Endothelial cell (in vitro differentiated cells): ENCODE measurements at regions not wholly inside any gene's neighbourhood (a gene's known extent, or its start where the extent isn't known, plus 50 kb on each side); places are given as distances from the start of the nearest gene placed in this dataset.

Experiments used
- DNase-seq: peaks from one replicate; pipeline ENCODE4 v3.0.0; 2021; ENCODE audit warnings: low spot score
- H3K27ac Mint-ChIP-seq: one replicate; pipeline ENCODE4 v1.8.0; 2021; ENCODE audit warnings: mixed read lengths, inconsistent platforms; ENCODE audit not compliant: unreplicated experiment
- H3K27me3 Mint-ChIP-seq: one replicate; pipeline ENCODE4 v1.8.0; 2021; ENCODE audit warnings: mild to moderate bottlenecking, moderate library complexity, mixed read lengths, inconsistent platforms; ENCODE audit not compliant: unreplicated experiment
- H3K36me3 Mint-ChIP-seq: one replicate; pipeline ENCODE4 v1.8.0; 2021; ENCODE audit warnings: mild to moderate bottlenecking, low read depth, mixed read lengths, inconsistent platforms; ENCODE audit not compliant: unreplicated experiment
- H3K4me1 Mint-ChIP-seq: one replicate; pipeline ENCODE4 v1.8.0; 2021; ENCODE audit warnings: mild to moderate bottlenecking, mixed read lengths, inconsistent platforms; ENCODE audit not compliant: unreplicated experiment
- H3K4me3 Mint-ChIP-seq: one replicate; pipeline ENCODE4 v1.8.0; 2021; ENCODE audit warnings: mild to moderate bottlenecking, mixed read lengths, inconsistent platforms; ENCODE audit not compliant: unreplicated experiment
- H3K9me3 Mint-ChIP-seq: one replicate; pipeline ENCODE4 v1.8.0; 2021; ENCODE audit warnings: mixed read lengths, inconsistent platforms; ENCODE audit not compliant: unreplicated experiment
- TF ChIP-seq, protein P1 (sequence below): fragments of 200-600 bp; sonication (generic); IDR thresholded peaks from one replicate; pipeline ENCODE4 v1.5.0; 2021; ENCODE audit warnings: antibody characterized with exemption; ENCODE audit not compliant: unreplicated experiment

DNA sequence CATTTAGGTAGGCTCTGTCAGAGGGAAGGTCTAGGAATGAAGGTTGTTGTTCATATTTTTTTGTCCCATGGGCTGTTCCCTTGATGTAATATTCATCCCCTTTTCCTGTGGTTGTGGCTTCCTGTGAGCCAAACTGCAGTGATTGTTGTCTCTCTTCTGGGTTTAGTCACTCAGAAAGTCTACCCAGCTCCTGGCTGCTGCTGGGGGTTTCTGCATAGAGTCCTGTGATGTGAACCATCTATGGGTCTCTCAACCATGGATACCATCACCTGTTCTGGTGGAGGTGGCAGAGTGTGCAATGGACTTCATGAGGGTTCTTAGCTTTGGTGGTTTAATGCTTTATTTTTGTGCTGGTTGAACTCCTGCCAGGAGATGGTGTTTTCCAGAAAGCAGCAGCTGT, 122.8 kb downstream of the ZC4H2 start:
- no peaks in the 10 kb centered on the region for H3K4me1 Mint-ChIP-seq
- no peaks in the 10 kb centered on the region for H3K36me3 Mint-ChIP-seq
- H3K27ac Mint-ChIP-seq: no peak overlapping the region
- H3K27me3 Mint-ChIP-seq: no peaks in the 10 kb centered on the region
- TF ChIP-seq, protein P1, sequence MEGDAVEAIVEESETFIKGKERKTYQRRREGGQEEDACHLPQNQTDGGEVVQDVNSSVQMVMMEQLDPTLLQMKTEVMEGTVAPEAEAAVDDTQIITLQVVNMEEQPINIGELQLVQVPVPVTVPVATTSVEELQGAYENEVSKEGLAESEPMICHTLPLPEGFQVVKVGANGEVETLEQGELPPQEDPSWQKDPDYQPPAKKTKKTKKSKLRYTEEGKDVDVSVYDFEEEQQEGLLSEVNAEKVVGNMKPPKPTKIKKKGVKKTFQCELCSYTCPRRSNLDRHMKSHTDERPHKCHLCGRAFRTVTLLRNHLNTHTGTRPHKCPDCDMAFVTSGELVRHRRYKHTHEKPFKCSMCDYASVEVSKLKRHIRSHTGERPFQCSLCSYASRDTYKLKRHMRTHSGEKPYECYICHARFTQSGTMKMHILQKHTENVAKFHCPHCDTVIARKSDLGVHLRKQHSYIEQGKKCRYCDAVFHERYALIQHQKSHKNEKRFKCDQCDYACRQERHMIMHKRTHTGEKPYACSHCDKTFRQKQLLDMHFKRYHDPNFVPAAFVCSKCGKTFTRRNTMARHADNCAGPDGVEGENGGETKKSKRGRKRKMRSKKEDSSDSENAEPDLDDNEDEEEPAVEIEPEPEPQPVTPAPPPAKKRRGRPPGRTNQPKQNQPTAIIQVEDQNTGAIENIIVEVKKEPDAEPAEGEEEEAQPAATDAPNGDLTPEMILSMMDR: no peak
- no peak overlapping the region for H3K4me3 Mint-ChIP-seq
- no peaks in the 10 kb centered on the region for H3K9me3 Mint-ChIP-seq
- no peak for DNase-seq

DNA sequence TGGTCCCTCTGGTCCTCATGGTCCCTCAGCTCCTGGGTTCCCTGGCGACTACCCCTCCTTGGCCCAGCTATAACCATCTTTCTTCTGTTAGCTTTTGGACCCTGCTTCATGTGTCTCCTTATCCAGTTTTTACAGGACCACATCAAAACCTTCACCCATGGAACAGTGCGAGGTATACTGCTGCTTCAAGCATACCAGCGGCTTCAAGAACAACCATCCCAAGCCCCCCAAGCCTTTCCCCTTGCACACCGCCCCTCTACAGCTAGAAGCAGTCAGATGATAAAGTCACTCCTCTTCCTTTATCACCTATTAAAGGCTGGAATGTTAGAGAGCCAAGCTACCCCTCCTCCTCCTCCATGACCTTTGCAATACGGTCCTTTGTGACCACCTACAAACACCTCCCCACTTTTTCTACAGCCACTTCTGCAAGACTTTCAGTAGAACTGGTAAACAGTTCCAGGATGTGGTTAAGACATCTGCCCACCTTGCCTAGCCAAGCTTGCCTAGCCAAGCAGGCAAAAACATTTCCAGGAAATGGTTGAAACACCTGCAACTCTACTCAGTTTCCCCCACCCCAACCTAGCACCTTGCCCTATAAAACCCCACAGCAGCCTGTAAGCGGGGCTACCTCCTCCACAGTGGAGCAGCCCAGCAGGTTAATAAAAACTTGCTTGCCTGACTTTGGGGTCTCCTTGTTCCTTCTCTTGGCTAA, 125.7 kb downstream of the ZC4H2 start:
- TF ChIP-seq, protein P1: no peak
- no peak overlapping the region for H3K27ac Mint-ChIP-seq
- no peaks in the 10 kb centered on the region for H3K36me3 Mint-ChIP-seq
- H3K9me3 Mint-ChIP-seq: no peaks in the 10 kb centered on the region
- H3K4me1 Mint-ChIP-seq: no peaks in the 10 kb centered on the region
- no peak overlapping the region for H3K4me3 Mint-ChIP-seq
- no peaks in the 10 kb centered on the region for H3K27me3 Mint-ChIP-seq
- no peak for DNase-seq

DNA sequence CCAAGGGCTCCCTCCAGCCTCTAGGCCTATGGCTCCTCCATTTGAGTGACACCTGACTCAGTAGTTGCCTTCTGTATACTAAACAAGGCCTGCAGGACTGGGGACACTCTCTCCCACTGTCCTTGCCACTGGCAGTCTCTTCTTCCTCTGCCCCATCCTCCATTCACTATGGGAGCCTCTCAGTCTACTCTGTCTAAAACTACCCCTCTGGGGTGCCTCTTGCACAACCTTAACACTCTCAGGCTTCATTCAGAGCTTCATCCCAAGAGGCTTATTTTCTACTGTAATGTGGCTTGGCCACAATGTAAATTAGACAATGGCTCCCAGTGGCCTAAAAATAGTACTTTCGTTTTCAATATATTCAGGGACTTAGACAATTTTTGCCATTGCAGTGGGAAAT, 133.0 kb downstream of the ZC4H2 start:
- no peak for DNase-seq
- Mint-ChIP-seq H3K4me3 (no peak overlapping the region), H3K4me1 (peaks cover 7% of the 10 kb centered on the region), H3K36me3 (no peaks in the 10 kb centered on the region), H3K27ac (no peak overlapping the region), H3K27me3 (peaks cover 2% of the 10 kb centered on the region), H3K9me3 (no peaks in the 10 kb centered on the region)
- TF ChIP-seq, protein P1: no peak

DNA sequence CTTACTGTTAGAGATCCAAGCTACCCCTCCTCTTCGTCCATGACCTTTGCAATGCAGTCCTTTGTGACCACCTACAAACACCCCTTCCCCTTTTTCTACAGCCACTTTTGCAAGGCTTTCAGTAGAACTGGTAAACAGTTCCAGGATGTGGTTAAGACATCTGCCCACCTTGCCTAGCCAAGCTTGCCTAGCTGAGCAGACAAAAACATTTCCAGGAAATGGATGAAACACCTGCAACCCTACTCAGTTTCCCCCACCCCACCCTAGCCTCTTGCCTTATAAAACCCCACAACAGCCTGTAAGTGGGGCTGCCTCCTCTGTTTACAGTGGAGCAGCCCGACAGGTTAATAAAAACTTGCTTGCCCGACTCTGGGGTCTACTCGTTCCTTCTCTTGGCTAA, 133.8 kb downstream of the ZC4H2 start:
- DNase-seq: no peak
- Mint-ChIP-seq H3K4me3 (no peak overlapping the region), H3K4me1 (peaks cover 7% of the 10 kb centered on the region), H3K27ac (no peak overlapping the region), H3K9me3 (no peaks in the 10 kb centered on the region), H3K27me3 (peaks cover 2% of the 10 kb centered on the region), H3K36me3 (no peaks in the 10 kb centered on the region)
- TF ChIP-seq, protein P1: no peak

DNA sequence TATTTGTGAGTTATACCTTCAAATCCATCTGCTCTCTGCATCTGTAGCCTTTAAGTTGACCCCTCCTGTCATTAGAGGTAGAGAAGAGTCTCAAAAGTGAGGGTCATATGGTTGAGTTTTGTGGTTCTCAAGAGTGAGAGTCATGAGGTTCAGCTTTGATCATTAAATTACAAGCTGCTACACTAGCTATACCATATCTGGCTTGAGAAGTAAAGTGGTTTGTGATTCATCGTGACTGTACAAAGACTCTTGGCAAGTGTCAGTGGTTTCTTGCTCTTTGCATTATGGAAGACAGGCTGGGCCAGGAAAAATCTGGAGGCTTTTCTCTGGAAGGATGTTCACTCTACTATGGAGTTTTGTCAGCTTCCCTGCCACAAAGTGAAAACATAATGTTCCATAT, 170.6 kb downstream of the ZC4H2 start:
- Mint-ChIP-seq H3K27ac (no peak overlapping the region), H3K4me3 (no peak overlapping the region), H3K9me3 (no peaks in the 10 kb centered on the region), H3K4me1 (no peaks in the 10 kb centered on the region), H3K27me3 (no peaks in the 10 kb centered on the region), H3K36me3 (no peaks in the 10 kb centered on the region)
- no peak for DNase-seq
- TF ChIP-seq, protein P1: no peak
